NCI-H524 treated with DMSO at 0.1 percent for 48 hours (cell line): ENCODE measurements at regions not wholly inside any gene's neighbourhood (a gene's known extent, or its start where the extent isn't known, plus 50 kb on each side); places are given as distances from the start of the nearest gene placed in this dataset.

ENCODE experiments used
- DNase-seq: peaks from one replicate; lab custom pipeline; 2025; lab: John Stamatoyannopoulos, UW

- DNase-seq, result no peak
These were observed 623.8 kb upstream of the CHORDC1 start for GRCh38 chr11:90846628-90847027.

- no peak for DNase-seq
These were observed 623.0 kb upstream of the CHORDC1 start for GRCh38 chr11:90845799-90846198.

- no peak for DNase-seq
These were observed 622.3 kb upstream of the CHORDC1 start for GRCh38 chr11:90845126-90845525.

GRCh38 chr11:90844041-90844440 is 621.2 kb upstream of the CHORDC1 start:
- DNase-seq, result no peak

GRCh38 chr11:90842681-90843080 is 619.8 kb upstream of the CHORDC1 start:
- DNase-seq, result no peak

- DNase-seq, result no peak
These were observed 617.2 kb upstream of the CHORDC1 start for GRCh38 chr11:90840071-90840470.

- DNase-seq, result no peak
These were observed 613.2 kb upstream of the CHORDC1 start for GRCh38 chr11:90836031-90836430.

GRCh38 chr11:90823446-90823845 is 600.6 kb upstream of the CHORDC1 start:
- no peak for DNase-seq

GRCh38 chr11:90822996-90823395 is 600.1 kb upstream of the CHORDC1 start:
- no peak for DNase-seq

- DNase-seq, result no peak
These were observed 595.4 kb upstream of the CHORDC1 start for GRCh38 chr11:90818196-90818745.

GRCh38 chr11:90809581-90809980 is 586.7 kb upstream of the CHORDC1 start:
- no peak for DNase-seq

- no peak for DNase-seq
These were observed 582.3 kb upstream of the CHORDC1 start for GRCh38 chr11:90805172-90805571.

- DNase-seq, result no peak
These were observed 581.0 kb upstream of the CHORDC1 start for GRCh38 chr11:90803831-90804230.

GRCh38 chr11:90803366-90803765 is 580.5 kb upstream of the CHORDC1 start:
- DNase-seq, result no peak

GRCh38 chr11:90798769-90799168 is 575.9 kb upstream of the CHORDC1 start:
- no peak for DNase-seq

- DNase-seq, result no peak
These were observed 572.9 kb upstream of the CHORDC1 start for GRCh38 chr11:90795746-90796145.

GRCh38 chr11:90788961-90789360 is 566.1 kb upstream of the CHORDC1 start:
- DNase-seq, result no peak

GRCh38 chr11:90784241-90784814 is 561.5 kb upstream of the CHORDC1 start:
- no peak for DNase-seq

GRCh38 chr11:90783111-90783510 is 560.3 kb upstream of the CHORDC1 start:
- DNase-seq, result no peak

GRCh38 chr11:90779098-90779497 is 556.2 kb upstream of the CHORDC1 start:
- no peak for DNase-seq

GRCh38 chr11:90775567-90776165 is 552.8 kb upstream of the CHORDC1 start:
- no peak for DNase-seq

- no peak for DNase-seq
These were observed 552.1 kb upstream of the CHORDC1 start for GRCh38 chr11:90774727-90775566.

- no peak for DNase-seq
These were observed 547.2 kb upstream of the CHORDC1 start for GRCh38 chr11:90770007-90770406.
